Anterior cingulate cortex (tissue), 58 donors: ENCODE measurements at regions not wholly inside any gene's neighbourhood (a gene's known extent, or its start where the extent isn't known, plus 50 kb on each side); places are given as distances from the start of the nearest gene placed in this dataset.

ENCODE experiments used
- DNase-seq, 58 donors: peaks; one replicate each; lab custom pipeline; 2025; lab: John Stamatoyannopoulos, UW

DNA sequence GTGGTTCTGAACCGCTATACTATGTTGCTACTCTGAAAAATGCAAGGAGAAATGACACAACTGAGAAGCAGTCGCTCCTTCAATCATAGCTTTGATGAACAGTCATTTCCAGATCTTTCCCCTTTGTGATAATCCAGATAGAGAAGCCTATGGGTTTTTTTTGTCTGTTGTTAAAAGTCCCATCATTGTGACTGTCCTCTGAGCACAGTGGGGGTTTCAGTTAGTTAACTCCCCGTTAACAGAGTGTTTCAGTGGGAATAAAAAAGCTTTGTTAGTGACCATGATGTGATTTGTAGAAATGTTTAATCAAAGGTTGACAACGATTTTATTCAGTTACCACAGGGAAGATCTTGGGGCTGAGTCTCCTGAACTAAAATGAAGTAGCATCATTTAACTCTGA is 176.2 kb upstream of the MAOA start:
- no peak for DNase-seq

DNA sequence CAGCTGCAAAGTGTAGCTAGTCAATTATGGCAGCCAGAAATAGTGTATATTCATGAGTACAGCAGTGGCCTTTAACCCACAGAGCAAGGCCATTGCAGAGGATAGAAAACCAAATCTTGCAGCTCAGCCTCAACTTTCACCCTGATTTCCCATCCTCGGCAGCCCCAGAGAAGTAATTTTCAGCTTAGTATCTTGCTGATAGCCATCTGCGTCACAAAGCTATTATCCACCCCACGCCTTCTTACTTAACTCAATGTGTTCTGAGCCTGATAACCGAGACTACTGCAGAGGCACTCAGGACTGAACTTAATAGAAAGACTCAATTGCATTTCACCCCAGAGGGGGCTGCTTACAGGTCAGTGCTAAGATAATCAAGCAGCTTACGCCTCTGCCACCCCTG is 174.5 kb upstream of the MAOA start:
- no peak for DNase-seq

- no peak for DNase-seq
Observed at GRCh38 chrX:43493756-43494155, 162.3 kb upstream of the MAOA start.

- no peak for DNase-seq
Observed at GRCh38 chrX:43500246-43500645, 155.9 kb upstream of the MAOA start.

DNA sequence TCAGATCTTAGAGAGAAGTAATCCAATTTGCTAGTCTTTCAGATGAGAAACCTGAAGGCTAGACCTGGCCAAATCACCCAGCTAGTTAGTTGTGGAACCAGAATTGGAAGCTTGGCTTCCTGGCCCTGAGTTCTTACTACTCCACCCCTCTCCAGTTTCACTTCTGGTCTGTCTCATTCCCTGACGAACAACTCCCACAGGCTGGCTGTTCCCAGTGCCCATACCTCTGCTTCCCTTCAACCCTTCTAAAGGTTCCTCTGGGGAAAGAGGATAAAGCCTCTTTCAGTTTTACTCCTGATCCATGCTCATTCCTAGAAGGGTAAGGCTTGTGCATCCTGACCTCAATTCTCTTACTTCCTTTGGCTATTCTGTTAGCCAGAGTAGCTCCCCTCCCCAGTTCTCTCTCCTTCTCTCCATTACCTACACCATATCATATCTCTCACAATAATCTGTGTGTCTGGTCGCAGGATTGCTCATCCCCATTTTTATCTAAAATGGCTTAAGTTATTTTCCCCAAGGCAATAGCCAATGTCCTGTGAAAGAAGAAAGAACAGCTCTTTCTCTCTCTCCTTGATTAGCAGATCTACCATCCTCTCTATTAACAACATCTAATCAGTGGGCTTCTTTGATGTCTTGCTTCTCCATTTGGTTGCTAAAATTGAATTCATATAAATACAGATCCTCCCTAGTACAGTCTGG is 155.0 kb upstream of the MAOA start:
- DNase-seq, result no peak

DNA sequence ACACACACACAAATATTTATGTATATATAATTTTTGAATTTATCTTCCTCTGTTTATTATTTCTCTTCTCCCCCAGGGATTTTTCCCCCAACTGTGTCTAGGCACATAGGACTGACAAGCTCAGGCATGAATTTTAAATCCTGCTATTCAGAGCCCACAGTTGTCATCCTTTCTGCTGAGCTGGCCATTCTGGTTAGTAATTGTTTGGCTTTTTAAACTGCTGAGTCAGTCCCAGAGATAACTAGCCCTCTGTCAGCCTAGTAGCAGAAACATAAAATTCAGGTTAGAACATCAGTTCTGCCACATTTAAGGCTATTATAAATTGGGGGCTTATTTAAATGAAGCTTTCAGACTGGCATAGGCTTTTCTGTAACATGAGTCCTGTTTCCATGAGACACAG is 151.7 kb upstream of the MAOA start:
- no peak for DNase-seq

DNA sequence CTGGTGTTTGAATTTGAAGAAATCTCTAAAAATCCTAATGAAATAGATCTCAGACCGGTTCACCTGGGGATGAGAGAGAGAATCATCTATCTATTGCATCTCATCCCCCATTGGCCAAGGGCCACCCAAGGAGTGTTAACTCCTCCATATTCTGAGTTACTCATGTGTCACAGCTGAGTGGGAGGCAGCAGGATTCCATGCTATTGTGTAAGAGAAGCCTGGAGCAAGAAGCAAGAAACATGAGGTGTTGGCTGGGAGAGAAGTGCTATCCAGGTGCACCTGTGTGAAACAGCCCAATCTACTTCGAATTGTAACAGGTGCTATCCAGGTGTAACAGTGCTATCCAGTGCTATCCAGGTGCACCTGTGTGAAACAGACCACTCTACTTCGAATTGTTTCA is 150.3 kb upstream of the MAOA start:
- no peak for DNase-seq

- no peak for DNase-seq
Observed at GRCh38 chrX:43508694-43509093, 147.4 kb upstream of the MAOA start.

GRCh38 chrX:43510209-43510608 is 145.9 kb upstream of the MAOA start:
- DNase-seq, result no peak

GRCh38 chrX:43513085-43513484 is 143.0 kb upstream of the MAOA start:
- no peak for DNase-seq

GRCh38 chrX:43514820-43515219 is 141.3 kb upstream of the MAOA start:
- DNase-seq, result no peak

- DNase-seq, result no peak
Observed at GRCh38 chrX:43522582-43522981, 133.5 kb upstream of the MAOA start.

DNA sequence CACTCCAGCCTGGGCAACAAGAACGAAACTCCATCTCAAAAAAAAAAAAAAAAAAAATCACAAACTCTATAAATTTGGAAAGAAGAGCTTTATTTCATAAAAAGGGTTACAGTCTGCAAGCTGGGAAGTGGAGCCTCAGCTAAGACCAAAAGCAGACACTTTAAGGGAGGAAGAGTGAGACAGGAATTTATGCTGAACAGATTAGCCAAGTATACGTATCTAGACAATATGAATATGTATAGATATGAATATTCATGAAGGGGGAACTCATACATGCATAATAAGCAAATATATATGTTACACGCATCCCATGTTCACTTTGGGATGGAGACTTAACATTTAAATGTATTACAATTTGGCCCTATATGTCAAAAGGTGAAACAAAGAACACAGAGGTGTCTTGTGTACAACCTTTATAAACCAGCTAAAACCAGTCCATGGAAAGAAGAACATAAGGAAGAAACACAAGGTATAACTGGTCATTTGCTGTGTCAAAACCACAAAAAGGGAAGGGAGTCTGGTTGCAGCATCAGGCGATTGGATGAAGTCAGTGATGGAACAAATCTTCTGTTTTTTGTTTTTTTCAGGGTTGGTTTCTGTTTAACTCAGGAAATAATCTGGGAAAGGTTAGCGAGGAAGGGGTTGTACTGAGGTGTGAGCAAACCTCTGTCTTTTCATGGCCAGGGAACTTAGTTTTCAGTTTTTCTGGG is 130.0 kb upstream of the MAOA start:
- no peak for DNase-seq

GRCh38 chrX:43526878-43527277 is 129.2 kb upstream of the MAOA start:
- DNase-seq, result no peak

GRCh38 chrX:43527801-43528200 is 128.3 kb upstream of the MAOA start:
- no peak for DNase-seq

DNA sequence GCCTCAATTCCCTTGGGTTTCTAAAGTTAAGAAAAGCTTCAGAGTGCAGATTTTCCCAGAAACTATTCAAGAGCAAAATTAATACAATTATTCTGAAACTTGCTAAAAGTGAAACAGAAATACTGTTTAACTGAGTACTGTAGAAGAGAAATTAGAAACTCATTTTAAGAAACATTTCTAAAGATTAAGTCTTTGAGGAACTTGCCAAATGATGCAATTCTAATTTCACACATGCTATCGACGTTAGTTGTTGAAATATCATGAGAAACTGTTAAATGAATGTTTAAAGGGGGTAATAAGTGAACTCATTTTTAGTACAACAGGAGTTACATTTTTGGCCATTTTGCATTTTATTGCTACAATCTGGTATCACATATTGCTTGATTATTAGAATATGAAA is 125.3 kb upstream of the MAOA start:
- DNase-seq, result no peak

DNA sequence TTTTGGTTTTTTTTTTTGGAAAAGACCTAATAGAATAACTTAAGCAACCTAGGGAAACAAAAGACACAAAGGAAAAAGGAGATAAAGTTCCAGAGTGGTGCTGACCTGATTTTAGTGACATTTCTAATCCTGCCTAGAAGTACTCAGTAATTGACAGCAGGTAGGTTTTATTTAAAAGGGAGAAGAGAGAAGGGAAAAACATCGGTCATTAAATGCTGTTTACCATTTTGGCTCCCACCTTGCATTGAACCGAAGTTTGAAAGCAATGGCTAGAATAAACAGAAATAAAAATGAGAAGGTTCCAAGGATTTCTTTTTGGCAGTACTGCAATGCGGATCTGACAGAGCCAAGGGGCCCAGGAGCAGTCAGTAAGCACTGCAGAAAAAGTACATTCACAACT is 115.8 kb upstream of the MAOA start:
- no peak for DNase-seq

- no peak for DNase-seq
Observed at GRCh38 chrX:43551590-43551989, 104.5 kb upstream of the MAOA start.

DNA sequence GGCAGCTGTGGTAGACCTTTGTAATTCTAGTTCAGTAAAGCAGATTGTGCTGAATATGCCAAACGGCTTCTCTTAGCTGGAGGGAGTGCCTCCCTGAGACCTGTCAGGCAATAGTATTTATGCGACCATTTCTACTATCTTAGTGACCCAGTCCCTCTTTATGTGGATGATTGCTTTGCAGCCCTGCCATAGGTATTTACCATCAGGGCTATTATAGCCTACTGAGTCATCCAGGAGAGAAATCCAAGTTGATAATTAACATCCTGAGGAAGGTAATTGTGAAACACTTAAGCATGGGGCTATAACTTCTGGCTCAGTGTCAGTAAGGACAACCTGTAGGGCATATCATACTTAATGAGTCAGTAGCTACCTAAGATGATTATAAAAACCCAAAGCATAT is 103.9 kb upstream of the MAOA start:
- DNase-seq, result no peak

DNA sequence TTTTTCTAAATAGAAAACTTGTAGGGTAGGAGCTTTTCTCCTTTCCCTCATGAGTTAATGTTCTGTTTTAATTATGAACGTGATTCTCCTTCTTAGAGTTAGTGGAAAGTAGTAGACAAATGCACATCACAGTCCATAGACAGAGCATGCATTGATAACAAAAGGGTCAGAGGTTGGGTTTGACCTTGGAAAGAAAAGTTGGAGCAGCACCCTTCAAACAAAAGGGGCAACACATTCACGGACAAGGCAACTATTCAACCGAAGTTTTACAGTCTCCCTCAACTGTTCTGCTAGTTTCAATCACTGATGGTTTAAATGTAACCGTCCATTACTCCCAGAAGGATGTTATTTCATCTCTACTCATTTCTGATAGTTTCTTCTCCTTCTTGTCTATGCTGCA is 103.4 kb upstream of the MAOA start:
- no peak for DNase-seq

DNA sequence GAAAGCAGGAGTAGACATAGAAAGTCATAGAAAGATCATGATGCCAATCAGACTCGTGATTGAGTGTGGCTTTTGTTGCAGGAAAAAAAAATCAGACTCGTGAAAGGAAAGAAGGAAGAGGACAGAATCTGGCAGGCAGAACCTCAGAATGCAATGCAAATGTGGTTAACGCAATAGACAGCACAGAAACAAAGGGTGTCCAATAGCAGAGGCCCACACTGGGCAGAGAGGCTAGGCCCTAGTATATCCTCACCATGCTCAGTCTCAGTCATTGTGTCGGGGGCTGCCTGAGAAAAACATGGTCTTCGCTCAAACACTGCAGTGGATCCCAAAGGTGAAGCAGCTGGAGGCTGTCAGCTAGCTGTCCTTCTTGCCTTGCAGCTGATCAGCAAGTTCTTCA is 102.8 kb upstream of the MAOA start:
- no peak for DNase-seq

DNA sequence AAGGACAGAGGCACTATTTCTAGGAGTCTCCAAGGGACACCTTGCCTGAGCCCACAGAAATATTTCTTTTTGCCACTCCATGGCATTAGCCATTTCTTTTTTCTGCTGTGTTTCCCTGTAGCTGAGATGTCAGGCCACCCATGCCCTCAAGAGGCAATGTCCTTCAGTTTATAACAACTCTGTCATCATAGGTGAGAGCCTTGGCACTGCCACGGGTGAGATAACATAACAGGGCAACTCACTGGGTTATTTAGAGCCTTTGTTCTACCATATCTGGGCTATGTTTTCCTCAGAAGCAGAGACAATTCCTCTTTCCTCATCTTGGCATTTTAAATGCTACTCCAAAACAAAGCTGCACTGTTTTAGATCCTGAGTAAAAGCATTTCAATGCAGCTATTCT is 99.9 kb upstream of the MAOA start:
- peak in 2 of 58 donors; percentile 0 for DNase-seq
